Fibroblast of skin of right quadriceps (primary cell): ENCODE measurements at regions not wholly inside any gene's neighbourhood (a gene's known extent, or its start where the extent isn't known, plus 50 kb on each side); places are given as distances from the start of the nearest gene placed in this dataset.

Experiments used
- DNase-seq: peaks from one replicate; pipeline ENCODE4 v3.0.0-alpha.2; 2013

DNA sequence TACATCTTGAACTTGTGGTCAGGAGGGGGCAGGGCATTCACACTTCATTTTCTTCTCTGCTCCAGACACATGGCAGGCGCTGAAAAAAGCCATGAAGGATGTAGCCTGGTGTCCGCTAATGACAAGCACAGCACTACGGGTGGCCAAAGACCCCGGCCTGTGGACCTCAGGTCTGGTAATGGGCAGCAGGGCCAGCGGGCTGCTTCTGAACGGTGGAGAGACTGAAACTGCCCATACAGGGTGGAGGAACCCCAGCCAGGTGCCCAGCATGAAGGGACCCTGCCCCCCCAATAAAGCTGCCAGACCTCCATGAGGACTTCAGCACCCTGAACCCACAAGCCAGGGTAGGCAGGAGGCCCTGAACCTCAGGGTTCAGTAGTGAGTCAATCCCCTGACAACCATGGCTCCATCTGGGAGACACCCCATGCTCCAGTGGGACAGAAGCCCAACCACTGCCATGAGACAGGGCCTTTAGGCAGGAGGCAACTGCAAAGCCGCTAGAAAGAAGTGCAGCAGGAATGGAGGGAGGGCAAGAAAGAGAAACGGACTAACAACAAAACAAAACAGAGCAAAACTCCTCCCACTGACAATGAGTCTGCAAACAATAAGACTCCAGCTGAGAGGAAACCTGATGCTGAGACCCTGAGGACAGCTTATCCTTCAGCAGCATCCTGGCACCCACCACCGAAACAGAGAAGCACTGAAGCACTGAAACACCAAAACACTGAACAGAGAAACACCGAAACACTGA, 140.2 kb upstream of the PPP2R2D start:
- no peak for DNase-seq

GRCh38 chr10:131762789-131763696, 137.8 kb upstream of the PPP2R2D start:
- DNase-seq: no peak

- DNase-seq: no peak
These were observed 135.9 kb upstream of the PPP2R2D start for GRCh38 chr10:131764929-131765328.

DNA sequence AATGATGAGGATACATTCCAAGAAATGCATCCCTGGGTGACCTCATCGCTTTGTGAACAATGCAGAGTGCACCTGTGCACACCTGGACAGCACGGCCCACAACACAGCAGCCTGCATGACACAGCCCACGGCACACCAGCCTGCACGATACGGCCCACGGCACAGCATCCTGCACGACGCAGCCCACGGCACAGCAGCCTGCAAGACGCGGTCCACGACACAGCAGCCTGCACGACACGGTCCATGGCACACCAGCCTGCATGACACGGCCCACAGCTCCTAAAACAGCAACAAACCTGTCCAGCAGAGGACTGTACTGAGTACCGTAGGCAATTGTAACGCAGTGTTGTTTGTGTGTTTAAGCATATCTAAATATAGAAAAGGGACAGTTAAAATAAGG, 134.7 kb upstream of the PPP2R2D start:
- no peak for DNase-seq

- no peak for DNase-seq
These were observed 133.1 kb upstream of the PPP2R2D start for GRCh38 chr10:131767716-131768115.

DNA sequence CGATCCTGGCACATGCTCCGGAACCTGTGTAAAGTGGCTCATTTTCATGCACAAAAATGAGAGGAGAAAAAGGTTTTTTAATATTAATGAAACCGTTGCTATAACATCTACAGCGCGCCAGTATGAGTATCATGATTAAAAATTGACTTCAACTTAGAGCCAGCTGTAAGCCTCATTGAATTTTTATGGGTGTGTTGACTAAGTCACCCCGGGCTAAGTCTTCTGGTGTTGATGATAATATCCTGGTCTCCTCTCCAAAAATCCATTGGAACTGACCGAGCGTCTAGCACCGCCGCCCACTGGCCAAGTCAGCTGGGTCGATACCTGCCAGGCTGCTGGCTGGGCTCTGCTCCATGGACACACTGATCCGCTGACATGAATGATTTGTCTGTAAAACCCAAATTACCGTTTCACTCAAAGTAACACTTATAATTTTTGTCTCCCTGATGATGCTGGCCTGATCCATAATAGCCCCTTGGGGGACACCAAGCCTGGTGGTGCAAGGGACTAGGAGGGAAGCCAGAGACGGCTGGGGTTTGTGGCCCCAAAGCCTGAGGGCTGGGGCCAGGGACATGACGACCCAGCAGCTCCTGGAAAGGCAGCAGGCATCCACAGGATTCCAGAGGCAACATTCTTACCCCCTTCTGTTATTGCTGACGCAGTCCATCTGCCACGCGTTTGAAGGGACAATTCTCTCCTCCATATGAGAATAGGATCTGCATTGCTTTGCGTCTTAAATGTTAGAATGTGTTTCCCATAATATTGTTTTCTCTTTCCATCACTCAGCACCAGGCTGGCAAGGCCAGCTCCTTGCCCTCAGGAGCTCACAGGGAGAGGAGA, 131.0 kb upstream of the PPP2R2D start:
- DNase-seq: no peak

DNA sequence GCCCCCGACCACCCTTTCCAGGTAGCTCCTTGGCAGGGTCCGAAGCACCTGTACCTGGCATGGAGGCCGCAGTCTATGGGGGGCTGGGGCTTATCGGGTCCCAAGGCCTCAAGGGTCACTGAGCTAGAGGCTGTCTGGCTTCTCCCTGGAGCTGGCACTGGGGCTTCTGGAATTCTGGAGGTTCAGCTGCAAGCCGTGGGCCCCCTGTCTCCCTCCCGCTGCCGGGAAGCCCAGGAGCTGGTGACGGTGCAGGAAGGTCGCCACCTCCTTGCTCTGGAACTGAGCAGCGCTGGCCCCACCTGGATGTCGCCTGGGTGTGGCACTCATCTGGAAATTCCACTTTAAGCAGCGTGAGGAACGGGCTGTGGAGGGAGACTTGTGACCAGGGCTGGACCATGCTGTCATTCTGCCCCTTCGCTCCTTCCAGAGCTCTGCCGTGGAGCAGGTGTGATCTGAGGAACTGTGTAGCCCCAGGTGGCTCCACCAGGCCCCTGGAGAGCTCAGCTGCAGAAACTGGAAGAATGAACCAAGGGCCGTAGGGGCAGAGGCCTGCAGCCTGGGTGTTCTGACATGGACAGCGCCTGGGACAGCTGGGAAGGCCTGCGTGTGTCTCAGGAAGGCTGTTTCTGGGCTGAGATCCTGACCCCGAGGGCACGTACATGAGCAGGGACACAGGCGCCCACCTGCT, 129.7 kb upstream of the PPP2R2D start:
- no peak for DNase-seq

DNA sequence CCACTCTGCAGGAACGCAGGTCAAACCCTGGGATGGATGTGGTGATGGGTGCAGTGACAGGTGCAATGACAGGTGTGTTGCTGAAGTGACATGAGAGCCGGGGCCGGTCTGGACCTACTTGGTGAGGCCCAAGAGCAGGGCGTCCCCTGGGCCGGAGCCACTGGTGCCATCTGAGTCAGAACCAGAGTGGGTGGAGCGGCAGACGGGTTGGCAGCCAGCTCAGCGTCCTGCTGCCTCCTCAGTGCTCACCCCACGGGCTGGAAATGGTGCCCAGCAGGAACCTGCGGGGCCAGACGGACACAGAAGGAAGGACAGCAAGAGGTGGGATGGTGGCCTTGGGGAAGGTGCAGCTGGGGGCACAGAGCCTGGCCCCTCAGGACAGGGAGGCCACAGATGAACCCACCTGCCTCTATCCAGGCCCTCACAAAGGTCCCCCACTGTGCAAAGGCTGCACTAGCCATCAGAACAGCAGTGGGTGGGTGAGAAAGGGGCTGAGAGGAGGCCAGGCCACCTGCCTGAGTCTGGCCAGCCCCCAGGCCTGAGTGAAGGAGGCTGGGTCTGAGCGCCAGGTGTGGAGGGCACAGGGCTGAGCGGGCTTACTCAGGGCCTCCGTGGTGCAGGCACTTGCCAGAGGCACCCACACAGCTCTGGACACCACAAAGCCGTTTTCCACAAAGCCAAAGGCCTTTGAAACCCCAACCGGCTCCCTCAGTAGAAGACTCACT, 129.0 kb upstream of the PPP2R2D start:
- no peak for DNase-seq

DNA sequence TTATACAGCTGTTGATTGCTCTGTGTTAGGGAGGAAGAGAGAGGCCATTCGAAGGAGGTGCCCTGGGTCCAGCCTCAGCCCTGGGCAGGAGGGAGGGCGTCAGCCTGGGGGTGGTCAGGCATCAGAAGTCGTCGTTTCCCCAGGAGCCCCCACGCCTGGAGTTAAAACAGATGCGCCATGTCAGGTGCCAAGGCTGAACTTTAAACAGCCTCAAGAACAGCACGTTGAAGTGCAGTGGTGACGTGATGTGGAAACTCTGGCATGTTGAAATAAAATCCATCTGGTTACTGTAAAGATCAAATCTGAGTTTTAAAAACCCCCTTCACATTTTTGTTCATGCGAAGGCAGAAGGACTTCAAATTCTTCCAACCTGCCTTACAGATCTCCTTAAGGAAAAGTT, 128.4 kb upstream of the PPP2R2D start:
- no peak for DNase-seq

DNA sequence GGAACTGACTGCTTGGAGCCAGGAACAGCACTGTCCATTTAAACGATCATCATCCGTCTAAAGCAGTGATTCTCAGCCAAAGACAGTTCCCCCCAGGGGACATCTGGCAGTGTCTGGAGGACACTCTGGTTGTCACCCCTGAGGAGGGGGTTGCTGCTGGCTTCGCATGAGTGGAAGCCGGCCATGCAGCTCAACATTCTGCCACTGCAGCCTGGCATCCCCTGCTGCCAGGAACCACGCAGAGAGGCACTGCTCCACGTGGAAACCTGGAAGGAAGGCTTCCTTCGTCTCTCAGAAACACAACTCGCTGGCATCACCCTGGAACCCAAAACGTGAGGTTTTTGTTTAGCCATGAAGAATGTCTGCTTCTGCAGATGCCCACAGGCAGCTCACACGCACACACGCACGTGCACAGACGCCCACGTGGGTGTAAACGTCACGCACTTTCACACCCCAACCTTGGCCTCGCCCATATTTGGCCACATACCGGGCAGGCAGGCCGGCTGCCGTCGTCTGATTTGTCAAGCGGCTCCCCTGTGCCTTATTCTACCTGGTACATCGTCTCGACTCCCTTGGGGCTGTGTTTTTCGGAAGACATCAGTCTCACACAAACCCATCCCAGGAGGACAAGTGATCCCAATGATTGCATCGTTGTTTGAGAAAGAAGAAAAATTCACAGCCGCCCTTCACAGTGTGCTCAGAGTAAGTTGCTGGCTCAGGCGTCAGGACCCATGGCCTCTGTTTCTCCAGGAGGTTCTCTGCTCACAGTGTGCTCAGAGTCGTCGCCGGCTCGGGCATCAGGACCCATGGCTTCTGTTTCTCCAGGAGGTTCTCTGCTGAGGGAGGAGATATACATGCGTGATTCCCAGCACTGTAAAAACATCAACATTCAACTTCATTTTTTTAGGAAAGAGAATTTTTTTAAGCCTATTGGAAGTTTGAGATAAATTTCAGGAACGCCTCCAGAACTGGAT, 127.2 kb upstream of the PPP2R2D start:
- DNase-seq: no peak

DNA sequence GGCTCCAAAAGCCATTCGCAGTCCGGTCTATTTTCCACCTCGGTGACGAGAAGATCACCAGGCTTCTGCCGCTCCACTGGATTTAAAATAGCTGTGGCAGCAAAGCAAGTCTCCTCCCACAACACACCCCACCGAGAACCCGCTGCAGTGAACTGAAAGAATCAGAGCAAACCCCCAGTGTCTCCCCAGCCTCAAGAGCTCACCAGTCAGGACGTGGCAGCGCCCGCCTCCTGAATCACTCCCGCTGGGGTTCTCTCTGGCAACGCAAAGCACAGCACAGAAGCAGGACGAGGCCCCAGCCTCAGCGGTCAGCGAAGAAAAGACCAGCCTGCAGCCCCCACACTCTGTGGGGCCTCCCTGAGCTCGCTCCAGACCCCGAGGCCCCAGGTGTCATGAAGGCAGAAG, 126.1 kb upstream of the PPP2R2D start:
- no peak for DNase-seq

DNA sequence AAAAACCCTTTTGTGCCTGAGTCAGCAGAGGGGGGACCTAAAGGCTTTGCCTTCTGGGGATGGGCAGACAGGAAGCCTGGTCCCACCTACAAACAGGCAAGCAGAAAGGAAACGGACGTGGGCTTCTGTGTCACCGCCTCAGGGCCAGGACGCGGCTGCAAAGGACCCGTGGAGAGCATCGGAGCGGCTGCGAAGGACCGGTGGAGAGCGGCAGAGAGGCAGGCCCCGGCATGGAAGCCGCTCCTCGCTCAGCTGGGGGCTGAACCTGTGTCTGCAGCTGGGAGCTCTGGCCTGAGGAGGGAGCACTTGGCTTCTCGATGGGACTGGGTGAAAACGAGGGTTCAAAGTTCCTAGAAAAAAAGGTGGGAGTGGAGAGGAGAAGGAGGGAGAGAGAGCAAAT, 125.4 kb upstream of the PPP2R2D start:
- DNase-seq: no peak

- no peak for DNase-seq
These were observed 125.0 kb upstream of the PPP2R2D start for GRCh38 chr10:131775833-131776232.

DNA sequence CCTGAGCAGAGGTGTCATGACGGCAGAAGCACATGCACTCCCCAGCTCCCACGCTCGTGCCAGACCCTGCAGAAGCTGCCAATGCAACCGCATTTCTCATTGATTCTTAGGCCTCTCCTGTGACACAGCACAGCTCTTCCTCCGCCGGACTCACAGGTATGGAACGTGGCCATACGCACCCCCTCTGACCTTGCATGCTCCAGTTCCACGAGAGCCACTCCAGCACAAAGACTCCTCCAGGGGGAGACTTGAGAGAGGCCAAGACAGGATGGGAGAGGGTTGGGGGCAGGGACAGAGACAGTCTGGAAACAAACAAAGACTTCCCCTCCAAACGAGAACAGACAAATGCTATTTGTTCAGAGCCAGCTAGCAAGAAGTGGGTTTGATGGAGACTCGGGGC, 124.3 kb upstream of the PPP2R2D start:
- no peak for DNase-seq

DNA sequence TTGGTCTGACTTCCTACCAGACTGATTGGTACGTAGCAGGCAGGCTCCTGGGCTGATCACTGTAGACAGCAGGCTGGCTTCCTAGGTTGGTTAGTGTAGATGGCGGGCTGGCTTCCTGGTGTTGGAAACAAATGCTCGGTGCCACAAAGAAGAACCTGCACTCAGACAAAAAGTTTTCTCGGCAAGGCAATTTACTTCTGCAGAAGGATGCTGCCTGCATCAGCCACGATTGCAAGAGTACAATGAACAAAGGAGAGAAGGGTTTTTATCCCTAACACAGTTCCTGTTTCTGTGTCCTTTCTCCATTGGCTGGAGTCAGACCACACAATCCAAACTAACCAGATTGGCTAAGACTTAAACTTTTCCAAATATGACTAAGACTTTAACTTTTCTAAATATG, 123.6 kb upstream of the PPP2R2D start:
- no peak for DNase-seq

- no peak for DNase-seq
These were observed 122.9 kb upstream of the PPP2R2D start for GRCh38 chr10:131777921-131778320.

GRCh38 chr10:131778385-131778784, 122.4 kb upstream of the PPP2R2D start:
- no peak for DNase-seq

DNA sequence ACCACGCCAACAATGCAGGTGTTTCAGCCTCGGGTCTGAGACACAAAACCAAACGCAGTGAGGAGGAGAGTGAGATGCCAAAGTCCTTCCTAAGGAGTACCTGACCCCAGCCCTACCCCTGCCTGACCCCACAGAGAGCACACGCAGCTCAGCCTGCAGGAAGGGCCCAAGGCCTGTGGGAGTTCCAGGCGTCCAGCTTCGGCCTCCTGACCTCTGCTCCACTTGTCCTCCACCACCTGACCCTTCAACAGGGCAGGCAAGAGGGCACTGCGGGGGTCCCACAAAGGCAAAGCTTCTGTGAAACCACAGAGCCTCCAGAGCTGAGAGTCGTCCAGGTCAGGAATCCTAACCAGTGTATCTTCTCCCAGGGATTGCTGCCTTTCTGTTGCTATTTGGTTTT, 122.0 kb upstream of the PPP2R2D start:
- DNase-seq: no peak

DNA sequence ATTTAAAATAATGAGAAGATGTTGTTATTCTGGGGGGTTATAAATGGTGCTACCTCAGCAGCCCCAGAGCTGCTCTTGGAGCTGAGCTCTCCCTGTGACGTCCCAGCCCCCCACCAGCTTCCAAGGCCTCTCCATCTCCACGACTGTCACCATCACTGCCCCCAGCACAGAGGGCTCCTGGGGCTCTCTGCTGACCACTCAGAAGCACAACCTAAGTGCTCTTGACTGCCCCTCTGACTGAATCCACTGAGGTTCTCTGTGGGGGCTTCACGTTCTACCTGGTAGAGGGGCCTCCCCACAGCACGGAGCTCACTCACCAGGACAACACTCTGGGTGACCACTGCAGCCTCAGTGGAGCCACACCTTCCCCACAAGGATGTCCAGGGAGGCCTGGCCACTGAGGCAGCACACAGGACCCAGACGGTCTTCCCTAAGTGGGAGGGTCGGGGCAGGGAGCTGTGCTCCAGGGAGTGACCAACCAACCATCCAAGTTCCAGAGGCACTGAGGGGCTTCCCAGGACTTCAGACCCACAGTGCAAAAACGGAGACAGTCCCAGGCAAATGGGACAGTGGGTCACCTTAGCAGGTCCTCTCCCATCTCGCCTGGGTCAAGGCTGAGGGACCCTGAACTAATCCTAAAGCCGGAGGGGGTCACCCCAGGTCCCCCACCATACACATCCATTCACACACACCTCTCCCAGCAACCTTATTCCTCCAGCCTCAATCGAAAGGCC, 121.0 kb upstream of the PPP2R2D start:
- no peak for DNase-seq

DNA sequence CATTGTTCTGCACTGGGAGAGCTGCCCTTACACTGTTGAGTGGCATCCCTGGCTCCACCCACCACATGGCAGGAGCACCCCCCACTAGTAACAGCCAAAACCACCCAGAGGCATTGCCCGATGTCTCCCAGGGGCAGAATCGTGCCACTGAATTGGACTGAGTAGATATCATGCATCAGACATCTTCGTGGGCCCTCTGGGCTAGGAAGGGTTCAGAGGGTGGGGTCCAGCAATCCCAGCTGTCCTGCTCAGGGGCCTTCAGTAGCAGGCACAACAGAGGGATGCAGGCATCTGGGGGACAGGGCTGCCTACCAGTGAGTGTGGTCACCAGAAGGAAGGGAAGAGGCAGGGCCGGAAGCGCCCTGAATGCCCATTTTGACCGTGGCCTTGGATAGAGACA, 119.7 kb upstream of the PPP2R2D start:
- DNase-seq: no peak
